ENCODE measurements at regions not wholly inside any gene's neighbourhood (a gene's known extent, or its start where the extent isn't known, plus 50 kb on each side); places are given as distances from the start of the nearest gene placed in this dataset.

GRCh38 chr17:77410470-77410869 lies 269.7 kb downstream of the SEC14L1 start:
- 83% methylated on average over 12 of the region's 13 CpGs for WGBS (ENCODE audit: insufficient coverage)

GRCh38 chr17:77414811-77415400 lies 274.1 kb downstream of the SEC14L1 start:
- peaks cover 0 to 3% (median 0%) of the 10 kb centered on the region in 5 experiments for H3K9me3 ChIP-seq (ENCODE audit: control extremely low read depth in 1 of 5, control insufficient read depth in 4 of 5, insufficient read depth in 2 of 5, low read depth in 1 of 5, low read length in 4 of 5)
- ChIA-PET POLR2A (interaction anchor here (0.8 kb wide), 1 partner anchor 10 kb away, joined by 3 read pairs; no protein-coding TSS in a partner anchor), CTCF (interaction anchor here (0.8 to 30.5 kb wide), 2 partner anchors 13 to 14 kb away, joined by 3 to 311 read pairs; no protein-coding TSS in a partner anchor)
- DNase-seq, result no peak
- no peaks in the 10 kb centered on the region for H3K27me3 ChIP-seq (replicated peaks in 2 of 5; ENCODE audit: control insufficient read depth in 4 of 5, insufficient read depth in 5 of 5, low read length in 4 of 5)
- peaks cover 0 to 33% (median 20%) of the 10 kb centered on the region in 4 experiments for H3K4me1 ChIP-seq (ENCODE audit: control extremely low read depth in 1 of 4, control insufficient read depth in 4 of 4, insufficient read depth in 4 of 4, low read length in 3 of 4)
- WGBS (ENCODE audit: insufficient coverage), result 97% methylated on average over 11 of the region's 15 CpGs
- H3K36me3 ChIP-seq (ENCODE audit: control insufficient read depth in 4 of 4, insufficient read depth in 4 of 4, low read length in 3 of 4), result peaks cover 0 to 44% (median 0%) of the 10 kb centered on the region in 4 experiments
- H3K4me3 ChIP-seq (ENCODE audit: control insufficient read depth in 1 of 7, extremely low read depth in 1 of 7, insufficient read depth in 4 of 7, low read depth in 2 of 7, low read length in 6 of 7), result no peak overlapping the region
- no peak overlapping the region for H3K27ac ChIP-seq (ENCODE audit: insufficient read depth in 1 of 2, low read depth in 1 of 2, low read length in 2 of 2, poor library complexity in 1 of 2, severe bottlenecking in 2 of 2)

More at GRCh38 chr17:77410470-77410869, 269.7 kb downstream of the SEC14L1 start:
- H3K27me3 ChIP-seq (replicated peaks in 2 of 5; ENCODE audit: control insufficient read depth in 4 of 5, insufficient read depth in 5 of 5, low read length in 4 of 5), result no peaks in the 10 kb centered on the region
- ChIA-PET POLR2A (interaction anchor here (0.6 to 1.3 kb wide), 2 partner anchors 10 to 19 kb away, joined by 3 read pairs; no protein-coding TSS in a partner anchor), CTCF (interaction anchor here (0.9 to 30.5 kb wide), 3 partner anchors 8 to 19 kb away, joined by 3 to 311 read pairs (median 4); no protein-coding TSS in a partner anchor)
- H3K36me3 ChIP-seq (ENCODE audit: control insufficient read depth in 4 of 4, insufficient read depth in 4 of 4, low read length in 3 of 4), result peaks cover 0 to 23% (median 0%) of the 10 kb centered on the region in 4 experiments
- peaks cover 0 to 62% (median 40%) of the 10 kb centered on the region in 4 experiments for H3K4me1 ChIP-seq (ENCODE audit: control extremely low read depth in 1 of 4, control insufficient read depth in 4 of 4, insufficient read depth in 4 of 4, low read length in 3 of 4)
- no peak for DNase-seq
- H3K9me3 ChIP-seq (ENCODE audit: control extremely low read depth in 1 of 5, control insufficient read depth in 4 of 5, insufficient read depth in 2 of 5, low read depth in 1 of 5, low read length in 4 of 5), result peaks cover 0 to 3% (median 0%) of the 10 kb centered on the region in 5 experiments
- H3K27ac ChIP-seq (ENCODE audit: insufficient read depth in 1 of 2, low read depth in 1 of 2, low read length in 2 of 2, poor library complexity in 1 of 2, severe bottlenecking in 2 of 2), result no peak overlapping the region
- no peak overlapping the region for H3K4me3 ChIP-seq (ENCODE audit: control insufficient read depth in 1 of 7, extremely low read depth in 1 of 7, insufficient read depth in 4 of 7, low read depth in 2 of 7, low read length in 6 of 7)

DNA sequence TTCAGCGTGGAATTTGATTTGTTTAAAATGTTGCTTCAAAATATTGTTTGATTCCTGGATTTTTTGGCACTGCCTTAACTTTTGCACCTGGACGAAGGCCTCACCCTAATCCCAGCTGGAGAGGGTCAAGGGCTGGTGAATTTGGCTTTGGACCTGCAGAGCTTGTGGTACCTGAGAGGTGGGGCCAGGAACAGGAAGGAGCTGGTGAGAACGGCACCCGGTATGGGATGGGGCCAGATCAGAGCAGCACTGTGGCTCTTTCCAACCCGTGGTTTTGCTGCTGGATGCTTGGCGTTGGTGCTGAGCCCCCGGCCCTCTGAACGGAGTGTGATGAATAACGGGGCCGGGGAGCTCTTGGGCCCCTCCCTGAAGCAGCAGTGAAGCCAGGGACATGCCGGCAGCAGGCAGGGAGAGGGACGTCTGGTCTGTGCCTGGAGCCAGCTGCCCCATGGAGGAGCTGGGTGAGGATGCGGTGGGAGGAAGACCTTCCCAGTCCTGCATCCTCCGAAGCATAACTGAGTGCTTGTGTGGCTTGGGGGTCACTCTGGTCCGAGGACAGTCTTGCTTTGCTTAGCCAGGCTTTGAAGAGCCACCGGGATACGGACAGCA lies 275.4 kb downstream of the SEC14L1 start:
- no peak overlapping the region for H3K4me3 ChIP-seq (ENCODE audit: control insufficient read depth in 1 of 7, extremely low read depth in 1 of 7, insufficient read depth in 4 of 7, low read depth in 2 of 7, low read length in 6 of 7)
- no peaks in the 10 kb centered on the region for H3K27me3 ChIP-seq (replicated peaks in 2 of 5; ENCODE audit: control insufficient read depth in 4 of 5, insufficient read depth in 5 of 5, low read length in 4 of 5)
- H3K4me1 ChIP-seq (ENCODE audit: control extremely low read depth in 1 of 4, control insufficient read depth in 4 of 4, insufficient read depth in 4 of 4, low read length in 3 of 4), result peaks cover 0 to 33% (median 22%) of the 10 kb centered on the region in 4 experiments
- DNase-seq, result no peak
- 80% methylated on average over 13 of the region's 17 CpGs for WGBS (ENCODE audit: insufficient coverage)
- H3K36me3 ChIP-seq (ENCODE audit: control insufficient read depth in 4 of 4, insufficient read depth in 4 of 4, low read length in 3 of 4), result peaks cover 0 to 41% (median 0%) of the 10 kb centered on the region in 4 experiments
- no peak overlapping the region for H3K27ac ChIP-seq (ENCODE audit: insufficient read depth in 1 of 2, low read depth in 1 of 2, low read length in 2 of 2, poor library complexity in 1 of 2, severe bottlenecking in 2 of 2)
- ChIA-PET POLR2A (no interaction called here), CTCF (interaction anchor here (1.3 to 30.5 kb wide), 2 partner anchors 13 to 14 kb away, joined by 4 to 311 read pairs; no protein-coding TSS in a partner anchor)
- H3K9me3 ChIP-seq (ENCODE audit: control extremely low read depth in 1 of 5, control insufficient read depth in 4 of 5, insufficient read depth in 2 of 5, low read depth in 1 of 5, low read length in 4 of 5), result peaks cover 0 to 3% (median 0%) of the 10 kb centered on the region in 5 experiments

DNA sequence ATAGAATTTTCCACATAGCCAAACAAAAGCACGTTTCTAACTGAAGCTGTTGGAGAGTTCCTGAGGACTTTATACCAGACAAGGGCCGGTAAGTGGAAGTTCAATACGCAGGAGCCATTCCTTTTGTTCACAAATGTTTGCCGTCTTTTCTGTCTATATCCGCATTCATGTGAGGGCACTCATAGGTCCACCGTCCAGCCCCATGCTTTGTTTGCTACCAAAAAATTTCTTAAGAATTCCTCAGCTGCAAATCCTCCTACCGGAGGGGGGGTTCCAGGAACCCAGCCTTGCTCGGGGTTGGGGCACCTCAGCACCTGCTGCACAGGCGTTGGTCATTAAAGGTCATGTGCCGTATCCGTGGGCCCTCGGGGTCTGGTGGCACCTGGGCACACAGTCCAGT lies 276.8 kb downstream of the SEC14L1 start:
- no peak overlapping the region for H3K27ac ChIP-seq (ENCODE audit: insufficient read depth in 1 of 2, low read depth in 1 of 2, low read length in 2 of 2, poor library complexity in 1 of 2, severe bottlenecking in 2 of 2)
- peaks cover 0 to 2% (median 0%) of the 10 kb centered on the region in 5 experiments for H3K9me3 ChIP-seq (ENCODE audit: control extremely low read depth in 1 of 5, control insufficient read depth in 4 of 5, insufficient read depth in 2 of 5, low read depth in 1 of 5, low read length in 4 of 5)
- peaks cover 0 to 41% (median 25%) of the 10 kb centered on the region in 4 experiments for H3K4me1 ChIP-seq (ENCODE audit: control extremely low read depth in 1 of 4, control insufficient read depth in 4 of 4, insufficient read depth in 4 of 4, low read length in 3 of 4)
- WGBS (ENCODE audit: insufficient coverage), result 96% methylated on average over 11 of the region's 12 CpGs
- peaks cover 0 to 38% (median 1%) of the 10 kb centered on the region in 4 experiments for H3K36me3 ChIP-seq (ENCODE audit: control insufficient read depth in 4 of 4, insufficient read depth in 4 of 4, low read length in 3 of 4)
- POLR2A ChIA-PET, result no interaction called here
- DNase-seq, result no peak
- H3K4me3 ChIP-seq (ENCODE audit: control insufficient read depth in 1 of 7, extremely low read depth in 1 of 7, insufficient read depth in 4 of 7, low read depth in 2 of 7, low read length in 6 of 7), result no peak overlapping the region
- H3K27me3 ChIP-seq (replicated peaks in 2 of 5; ENCODE audit: control insufficient read depth in 4 of 5, insufficient read depth in 5 of 5, low read length in 4 of 5), result no peaks in the 10 kb centered on the region
- CTCF ChIA-PET, result interaction anchor here (1.4 to 30.5 kb wide), 2 partner anchors 15 to 77 kb away, joined by 4 to 311 read pairs; no protein-coding TSS in a partner anchor

GRCh38 chr17:77418609-77419008 lies 277.8 kb downstream of the SEC14L1 start:
- peaks cover 0 to 33% (median 1%) of the 10 kb centered on the region in 4 experiments for H3K36me3 ChIP-seq (ENCODE audit: control insufficient read depth in 4 of 4, insufficient read depth in 4 of 4, low read length in 3 of 4)
- ChIA-PET CTCF (interaction anchor here (1.4 to 30.5 kb wide), 2 partner anchors 16 to 76 kb away, joined by 4 to 311 read pairs; no protein-coding TSS in a partner anchor), POLR2A (no interaction called here)
- peaks cover 0 to 49% (median 25%) of the 10 kb centered on the region in 4 experiments for H3K4me1 ChIP-seq (ENCODE audit: control extremely low read depth in 1 of 4, control insufficient read depth in 4 of 4, insufficient read depth in 4 of 4, low read length in 3 of 4)
- 95% methylated on average over 11 of the region's 12 CpGs for WGBS (ENCODE audit: insufficient coverage)
- DNase-seq, result no peak
- no peak overlapping the region for H3K27ac ChIP-seq (ENCODE audit: insufficient read depth in 1 of 2, low read depth in 1 of 2, low read length in 2 of 2, poor library complexity in 1 of 2, severe bottlenecking in 2 of 2)
- no peaks in the 10 kb centered on the region for H3K9me3 ChIP-seq (ENCODE audit: control extremely low read depth in 1 of 5, control insufficient read depth in 4 of 5, insufficient read depth in 2 of 5, low read depth in 1 of 5, low read length in 4 of 5)
- no peak overlapping the region for H3K4me3 ChIP-seq (ENCODE audit: control insufficient read depth in 1 of 7, extremely low read depth in 1 of 7, insufficient read depth in 4 of 7, low read depth in 2 of 7, low read length in 6 of 7)
- no peaks in the 10 kb centered on the region for H3K27me3 ChIP-seq (replicated peaks in 2 of 5; ENCODE audit: control insufficient read depth in 4 of 5, insufficient read depth in 5 of 5, low read length in 4 of 5)

DNA sequence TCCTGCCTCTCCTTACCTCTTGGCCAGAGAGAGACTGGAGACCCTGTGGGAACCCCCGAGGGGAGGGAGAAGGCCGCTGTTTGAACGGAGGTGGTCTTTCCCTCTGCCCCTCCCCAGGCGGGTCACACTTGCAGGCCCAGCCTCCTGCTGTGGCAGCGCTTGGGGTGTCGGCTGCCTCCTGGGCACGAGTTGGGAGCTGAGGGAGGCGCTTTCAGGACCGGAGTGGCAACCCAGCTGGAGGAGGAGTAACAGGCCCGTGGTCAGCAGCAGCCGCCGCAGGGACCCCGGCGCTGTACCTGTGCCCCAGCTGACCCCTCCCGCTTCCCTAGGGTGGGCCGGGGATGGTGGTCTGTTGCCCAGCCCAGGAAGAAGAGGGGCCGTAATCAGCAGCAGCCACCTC lies 278.3 kb downstream of the SEC14L1 start:
- POLR2A ChIA-PET, result no interaction called here
- Histone ChIP-seq H3K27me3 (replicated peaks in 2 of 5; ENCODE audit: control insufficient read depth in 4 of 5, insufficient read depth in 5 of 5, low read length in 4 of 5) (no peaks in the 10 kb centered on the region), H3K4me3 (ENCODE audit: control insufficient read depth in 1 of 7, extremely low read depth in 1 of 7, insufficient read depth in 4 of 7, low read depth in 2 of 7, low read length in 6 of 7) (no peak overlapping the region), H3K36me3 (ENCODE audit: control insufficient read depth in 4 of 4, insufficient read depth in 4 of 4, low read length in 3 of 4) (peaks cover 0 to 32% (median 1%) of the 10 kb centered on the region in 4 experiments), H3K4me1 (ENCODE audit: control extremely low read depth in 1 of 4, control insufficient read depth in 4 of 4, insufficient read depth in 4 of 4, low read length in 3 of 4) (peaks cover 0 to 54% (median 25%) of the 10 kb centered on the region in 4 experiments), H3K9me3 (ENCODE audit: control extremely low read depth in 1 of 5, control insufficient read depth in 4 of 5, insufficient read depth in 2 of 5, low read depth in 1 of 5, low read length in 4 of 5) (no peaks in the 10 kb centered on the region), H3K27ac (ENCODE audit: insufficient read depth in 1 of 2, low read depth in 1 of 2, low read length in 2 of 2, poor library complexity in 1 of 2, severe bottlenecking in 2 of 2) (no peak overlapping the region)
- DNase-seq, result no peak
- CTCF ChIA-PET, result interaction anchor here (1.4 to 30.5 kb wide), 2 partner anchors 17 to 76 kb away, joined by 4 to 311 read pairs; no protein-coding TSS in a partner anchor
- WGBS (ENCODE audit: insufficient coverage), result 95% methylated on average over 12 of the region's 17 CpGs
